ENCODE measurements at regions not wholly inside any gene's neighbourhood (a gene's known extent, or its start where the extent isn't known, plus 50 kb on each side); places are given as distances from the start of the nearest gene placed in this dataset.
"Not testable (repeated sequence)": the region's sequence is repeated elsewhere in the genome, so short reads cannot be mapped to it uniquely, and the experiment has no call there.

DNA sequence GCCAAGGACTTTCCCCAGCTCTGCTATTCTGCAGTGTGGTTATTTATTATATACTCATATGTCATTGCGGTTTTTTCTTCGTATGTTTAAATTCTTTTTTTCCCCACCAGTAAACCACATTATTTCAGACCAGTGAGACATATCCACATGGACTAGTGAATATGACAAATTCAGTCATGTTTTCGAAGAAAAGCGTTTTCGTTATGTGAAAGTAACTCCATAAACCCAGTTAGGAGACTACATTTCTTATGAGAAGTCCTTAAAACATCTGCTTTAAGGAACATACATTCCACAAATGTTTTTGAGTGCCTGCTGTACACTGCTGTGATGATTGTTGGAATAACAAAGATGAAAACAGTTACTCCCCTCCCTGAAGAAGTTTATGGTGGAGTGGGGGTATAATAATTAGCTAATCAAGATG is 591.8 kb upstream of the CLINT1 start:
- H3K27me3 ChIP-seq (ENCODE audit: control insufficient read depth, insufficient read depth, low read length): peaks cover 4% of the 10 kb centered on the region
- DNase-seq (ENCODE audit: low read depth): no peak
- CTCF ChIA-PET: no interaction called here
- no peak for TF ChIP-seq CTCF (IDR thresholded peaks at IDR 0.05; ENCODE audit: insufficient read depth, low read depth, low read length)
- no peak overlapping the region for H3K4me3 ChIP-seq (ENCODE audit: low read depth, low read length)
- H3K36me3 ChIP-seq (ENCODE audit: control insufficient read depth, insufficient read depth, low read length): no peaks in the 10 kb centered on the region
- POLR2A ChIA-PET: no interaction called here

DNA sequence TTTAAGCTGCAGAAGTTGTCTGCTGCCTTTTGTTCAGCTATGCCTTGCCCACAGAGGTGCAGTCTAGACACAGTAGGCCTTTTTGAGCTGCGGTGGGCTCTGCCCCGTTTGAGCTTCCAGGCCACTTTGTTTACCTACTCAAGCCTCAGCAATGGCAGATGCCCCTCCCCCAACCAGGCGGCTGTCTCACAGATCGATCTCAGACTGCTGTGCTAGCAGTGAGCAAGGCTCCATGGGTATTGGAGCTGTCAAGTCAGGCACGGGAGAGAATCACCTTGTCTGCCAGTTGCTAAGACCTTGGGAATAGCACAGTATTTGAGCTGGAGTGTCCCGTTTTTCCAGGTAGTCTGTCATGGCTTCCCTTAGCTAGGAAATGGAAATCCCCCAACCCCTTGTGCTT is 587.8 kb upstream of the CLINT1 start:
- H3K27me3 ChIP-seq (ENCODE audit: control insufficient read depth, insufficient read depth, low read length); H3K36me3 ChIP-seq (ENCODE audit: control insufficient read depth, insufficient read depth, low read length); DNase-seq (ENCODE audit: low read depth); POLR2A ChIA-PET; H3K4me3 ChIP-seq (ENCODE audit: low read depth, low read length): not testable (repeated sequence)
- CTCF ChIA-PET: interaction anchor here (1.3 kb wide), 1 partner anchor 10 kb away, joined by 4 read pairs; no protein-coding TSS in a partner anchor

- DNase-seq (ENCODE audit: low read depth); CTCF ChIA-PET; H3K36me3 ChIP-seq (ENCODE audit: control insufficient read depth, insufficient read depth, low read length); H3K27me3 ChIP-seq (ENCODE audit: control insufficient read depth, insufficient read depth, low read length); H3K4me3 ChIP-seq (ENCODE audit: low read depth, low read length); POLR2A ChIA-PET: not testable (repeated sequence)
Observed at GRCh38 chr5:158439204-158439603, 580.3 kb upstream of the CLINT1 start.

- TF ChIP-seq CTCF (IDR thresholded peaks at IDR 0.05; ENCODE audit: insufficient read depth, low read depth, low read length): no peak
- H3K36me3 ChIP-seq (ENCODE audit: control insufficient read depth, insufficient read depth, low read length): no peaks in the 10 kb centered on the region
- no peak overlapping the region for H3K4me3 ChIP-seq (ENCODE audit: low read depth, low read length)
- POLR2A ChIA-PET: no interaction called here
- no peaks in the 10 kb centered on the region for H3K27me3 ChIP-seq (ENCODE audit: control insufficient read depth, insufficient read depth, low read length)
- DNase-seq (ENCODE audit: low read depth): no peak
- CTCF ChIA-PET: no interaction called here
Observed at GRCh38 chr5:158436271-158437065, 577.5 kb upstream of the CLINT1 start.

DNA sequence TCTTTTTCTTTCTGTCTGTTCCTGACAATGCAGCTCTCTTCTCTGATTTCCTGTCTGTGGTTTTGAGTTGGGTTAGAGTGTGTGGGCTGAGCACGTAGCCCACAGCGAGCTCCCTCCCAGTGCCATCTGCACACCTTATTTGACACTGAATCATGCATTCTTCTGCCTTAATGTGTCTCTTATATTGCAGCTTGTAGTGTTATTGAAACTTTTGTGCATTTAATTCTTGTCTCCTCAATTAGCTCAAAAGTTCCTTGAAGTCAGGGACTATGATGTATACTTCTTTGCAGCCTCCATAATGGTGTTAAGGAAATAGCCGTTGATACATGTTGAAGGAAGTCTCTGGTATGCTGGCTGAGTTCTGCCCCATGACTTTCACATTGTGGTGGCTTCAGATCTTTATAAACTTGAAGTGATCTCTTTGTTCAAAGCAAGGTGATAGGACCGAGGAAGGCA is 576.2 kb upstream of the CLINT1 start:
- Histone ChIP-seq H3K36me3 (ENCODE audit: control insufficient read depth, insufficient read depth, low read length) (no peaks in the 10 kb centered on the region), H3K27me3 (ENCODE audit: control insufficient read depth, insufficient read depth, low read length) (no peaks in the 10 kb centered on the region), H3K4me3 (ENCODE audit: low read depth, low read length) (no peak overlapping the region)
- POLR2A ChIA-PET: no interaction called here
- no peak for DNase-seq (ENCODE audit: low read depth)
- TF ChIP-seq CTCF (IDR thresholded peaks at IDR 0.05; ENCODE audit: insufficient read depth, low read depth, low read length): no peak
- CTCF ChIA-PET: no interaction called here

- Histone ChIP-seq H3K4me3 (ENCODE audit: low read depth, low read length) (no peak overlapping the region), H3K27me3 (ENCODE audit: control insufficient read depth, insufficient read depth, low read length) (no peaks in the 10 kb centered on the region), H3K36me3 (ENCODE audit: control insufficient read depth, insufficient read depth, low read length) (no peaks in the 10 kb centered on the region)
- no peak for DNase-seq (ENCODE audit: low read depth)
- POLR2A ChIA-PET: no interaction called here
- CTCF ChIA-PET: no interaction called here
- TF ChIP-seq CTCF (IDR thresholded peaks at IDR 0.05; ENCODE audit: insufficient read depth, low read depth, low read length): no peak
Observed at GRCh38 chr5:158434749-158435148, 575.8 kb upstream of the CLINT1 start.
